Neural cell (in vitro differentiated cells): ENCODE measurements at regions not wholly inside any gene's neighbourhood (a gene's known extent, or its start where the extent isn't known, plus 50 kb on each side); places are given as distances from the start of the nearest gene placed in this dataset.
"Not testable (repeated sequence)": the region's sequence is repeated elsewhere in the genome, so short reads cannot be mapped to it uniquely, and the experiment has no call there.

ENCODE experiments used
- H2AFZ ChIP-seq: fragments of 200-600, 300-800 bp; sonication (generic), shearing (Covaris generic); 2 replicates; pipeline ENCODE4 v1.6.0; 2014; ENCODE audit warnings: low read depth, mild to moderate bottlenecking, antibody characterized with exemption, low read length, moderate library complexity
- H3F3A ChIP-seq: fragments of 200-600 bp; shearing (Covaris generic); 2 replicates; pipeline ENCODE4 v1.6.1; 2016; ENCODE audit warnings: mild to moderate bottlenecking, moderate library complexity, mixed read lengths, antibody characterized with exemption, low read length; ENCODE audit not compliant: insufficient read depth, poor library complexity, severe bottlenecking
- H3K27ac ChIP-seq: fragments of 200-600, 300-800 bp; sonication (generic), shearing (Covaris generic); 2 replicates; pipeline ENCODE4 v1.5.1; 2014; ENCODE audit warnings: mild to moderate bottlenecking, low read length, moderate library complexity
- H3K27me3 ChIP-seq: fragments of 300-800, 200-600 bp; sonication (generic), shearing (Covaris generic); 2 replicates; pipeline ENCODE4 v1.6.0; 2014; ENCODE audit warnings: mild to moderate bottlenecking, low read depth, low read length, moderate library complexity; ENCODE audit not compliant: insufficient read depth
- H3K36me3 ChIP-seq: fragments of 300-800, 200-600 bp; sonication (generic), shearing (Covaris generic); 2 replicates; pipeline ENCODE4 v1.5.1; 2014; ENCODE audit warnings: mild to moderate bottlenecking, antibody characterized with exemption, low read length, moderate library complexity; ENCODE audit not compliant: insufficient read depth
- H3K4me2 ChIP-seq: fragments of 300-800, 200-600 bp; sonication (generic), shearing (Covaris generic); 2 replicates; pipeline ENCODE4 v1.6.0; 2014; ENCODE audit warnings: mild to moderate bottlenecking, low read length
- H3K4me3 ChIP-seq: fragments of 300-800, 200-600 bp; sonication (generic), shearing (Covaris generic); 2 replicates; pipeline ENCODE4 v1.5.1; 2014; ENCODE audit warnings: mild to moderate bottlenecking, low read length, moderate library complexity
- H3K79me2 ChIP-seq: fragments of 200-600 bp; shearing (Covaris generic); replicated peaks from 2 replicates; pipeline ENCODE4 v1.6.0; 2014; ENCODE audit warnings: mild to moderate bottlenecking, low read length, moderate library complexity; ENCODE audit not compliant: insufficient read depth
- H3K9ac ChIP-seq: fragments of 300-800, 200-600 bp; sonication (generic), shearing (Covaris generic); 2 replicates; pipeline ENCODE4 v1.6.1; 2016; ENCODE audit warnings: mild to moderate bottlenecking, low read length, mixed read lengths
- H3K9me2 ChIP-seq: fragments of 200-600 bp; shearing (Covaris generic); 2 replicates; pipeline ENCODE4 v1.6.1; 2016; ENCODE audit warnings: mild to moderate bottlenecking, low read length, mixed read lengths; ENCODE audit not compliant: insufficient read depth
- H3K9me3 ChIP-seq: fragments of 200-600, 300-800 bp; sonication (generic), shearing (Covaris generic); 2 replicates; pipeline ENCODE4 v1.6.1; 2016; ENCODE audit warnings: mild to moderate bottlenecking, mixed run types, low read length, moderate library complexity, mixed read lengths
- H4K20me1 ChIP-seq: fragments of 200-600 bp; shearing (Covaris generic); 2 replicates; pipeline ENCODE4 v1.6.1; 2016; ENCODE audit warnings: mild to moderate bottlenecking, mixed run types; ENCODE audit not compliant: insufficient read depth
- CTCF ChIP-seq: fragments of 450-650 bp; IDR thresholded peaks from 2 replicates; pipeline ENCODE4 v1.5.1; 2014; ENCODE audit warnings: antibody characterized with exemption, mild to moderate bottlenecking, moderate library complexity; ENCODE audit not compliant: poor library complexity, severe bottlenecking
- EP300 ChIP-seq: fragments of 450-650 bp; conservative IDR thresholded peaks from 2 replicates; pipeline ENCODE4 v1.6.1; 2014; ENCODE audit warnings: antibody characterized with exemption, mild to moderate bottlenecking, moderate library complexity; ENCODE audit not compliant: poor library complexity, severe bottlenecking
- EZH2 ChIP-seq: fragments of 200-600, 300-800 bp; shearing (Covaris generic), sonication (generic); IDR thresholded peaks from 2 replicates; pipeline ENCODE4 v1.6.1; 2014; ENCODE audit warnings: antibody characterized with exemption, low read length, borderline replicate concordance, mild to moderate bottlenecking; ENCODE audit not compliant: insufficient read depth, poor library complexity, severe bottlenecking
- MXI1 ChIP-seq: fragments of 450-650 bp; conservative IDR thresholded peaks from 2 replicates; pipeline ENCODE4 v1.6.1; 2014; ENCODE audit warnings: antibody characterized with exemption, mild to moderate bottlenecking; ENCODE audit not compliant: poor library complexity, severe bottlenecking
- POLR2AphosphoS5 ChIP-seq: IDR thresholded peaks from 2 replicates; pipeline ENCODE4 v1.6.1; 2012
- RAD21 ChIP-seq: fragments of 450-650 bp; conservative IDR thresholded peaks from 2 replicates; pipeline ENCODE4 v1.6.1; 2014; ENCODE audit warnings: antibody characterized with exemption, mild to moderate bottlenecking, moderate library complexity
- SMC3 ChIP-seq: fragments of 450-650 bp; conservative IDR thresholded peaks from 2 replicates; pipeline ENCODE4 v1.6.1; 2014; ENCODE audit warnings: antibody characterized with exemption, mild to moderate bottlenecking, moderate library complexity; ENCODE audit not compliant: poor library complexity
- TAF1 ChIP-seq: IDR thresholded peaks from 2 replicates; pipeline ENCODE4 v1.6.1; 2012; ENCODE audit warnings: low read depth
- TF ChIP-seq, protein P1 (sequence below): IDR thresholded peaks from 2 replicates; pipeline ENCODE4 v1.6.1; 2012; ENCODE audit warnings: borderline replicate concordance

GRCh38 chr7:32816409-32816948 is 75.1 kb downstream of the KBTBD2 start:
- not testable (repeated sequence) for H3K4me2 ChIP-seq, H3K9ac ChIP-seq

GRCh38 chr7:32814779-32815178 is 76.8 kb downstream of the KBTBD2 start:
- H3K9me2 ChIP-seq, H3K27ac ChIP-seq, H3K27me3 ChIP-seq, H3K9me3 ChIP-seq, H3K79me2 ChIP-seq, H3K4me2 ChIP-seq, H3K36me3 ChIP-seq, H2AFZ ChIP-seq, H4K20me1 ChIP-seq, H3F3A ChIP-seq, H3K9ac ChIP-seq, H3K4me3 ChIP-seq: not testable (repeated sequence)

More at GRCh38 chr7:32816409-32816948, 75.1 kb downstream of the KBTBD2 start:
- H3K4me3 ChIP-seq, H2AFZ ChIP-seq, H4K20me1 ChIP-seq, H3K27ac ChIP-seq, H3K79me2 ChIP-seq, H3K9me2 ChIP-seq, H3K27me3 ChIP-seq, H3K36me3 ChIP-seq, H3F3A ChIP-seq, H3K9me3 ChIP-seq: not testable (repeated sequence)

GRCh38 chr7:32809871-32810270 is 81.7 kb downstream of the KBTBD2 start:
- Histone ChIP-seq H4K20me1 (no peaks in the 10 kb centered on the region), H3K9me2 (no peaks in the 10 kb centered on the region), H3K27me3 (no peaks in the 10 kb centered on the region), H3K79me2 (no peaks in the 10 kb centered on the region), H3K4me3 (no peak overlapping the region), H3K36me3 (no peaks in the 10 kb centered on the region), H3K27ac (no peak overlapping the region), H3K4me2 (no peak overlapping the region), H2AFZ (no peak overlapping the region), H3K9ac (no peak overlapping the region), H3F3A (no peaks in the 10 kb centered on the region), H3K9me3 (no peaks in the 10 kb centered on the region)
- no peak for TF ChIP-seq TAF1
- TF ChIP-seq, protein P1, sequence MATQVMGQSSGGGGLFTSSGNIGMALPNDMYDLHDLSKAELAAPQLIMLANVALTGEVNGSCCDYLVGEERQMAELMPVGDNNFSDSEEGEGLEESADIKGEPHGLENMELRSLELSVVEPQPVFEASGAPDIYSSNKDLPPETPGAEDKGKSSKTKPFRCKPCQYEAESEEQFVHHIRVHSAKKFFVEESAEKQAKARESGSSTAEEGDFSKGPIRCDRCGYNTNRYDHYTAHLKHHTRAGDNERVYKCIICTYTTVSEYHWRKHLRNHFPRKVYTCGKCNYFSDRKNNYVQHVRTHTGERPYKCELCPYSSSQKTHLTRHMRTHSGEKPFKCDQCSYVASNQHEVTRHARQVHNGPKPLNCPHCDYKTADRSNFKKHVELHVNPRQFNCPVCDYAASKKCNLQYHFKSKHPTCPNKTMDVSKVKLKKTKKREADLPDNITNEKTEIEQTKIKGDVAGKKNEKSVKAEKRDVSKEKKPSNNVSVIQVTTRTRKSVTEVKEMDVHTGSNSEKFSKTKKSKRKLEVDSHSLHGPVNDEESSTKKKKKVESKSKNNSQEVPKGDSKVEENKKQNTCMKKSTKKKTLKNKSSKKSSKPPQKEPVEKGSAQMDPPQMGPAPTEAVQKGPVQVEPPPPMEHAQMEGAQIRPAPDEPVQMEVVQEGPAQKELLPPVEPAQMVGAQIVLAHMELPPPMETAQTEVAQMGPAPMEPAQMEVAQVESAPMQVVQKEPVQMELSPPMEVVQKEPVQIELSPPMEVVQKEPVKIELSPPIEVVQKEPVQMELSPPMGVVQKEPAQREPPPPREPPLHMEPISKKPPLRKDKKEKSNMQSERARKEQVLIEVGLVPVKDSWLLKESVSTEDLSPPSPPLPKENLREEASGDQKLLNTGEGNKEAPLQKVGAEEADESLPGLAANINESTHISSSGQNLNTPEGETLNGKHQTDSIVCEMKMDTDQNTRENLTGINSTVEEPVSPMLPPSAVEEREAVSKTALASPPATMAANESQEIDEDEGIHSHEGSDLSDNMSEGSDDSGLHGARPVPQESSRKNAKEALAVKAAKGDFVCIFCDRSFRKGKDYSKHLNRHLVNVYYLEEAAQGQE = no peak
- no peak for TF ChIP-seq MXI1
- no peak for TF ChIP-seq SMC3
- no peak for TF ChIP-seq RAD21
- TF ChIP-seq CTCF = no peak
- TF ChIP-seq EZH2 = no peak
- no peak for TF ChIP-seq POLR2AphosphoS5
- no peak for TF ChIP-seq EP300
